ENCODE measurements at regions not wholly inside any gene's neighbourhood (a gene's known extent, or its start where the extent isn't known, plus 50 kb on each side); places are given as distances from the start of the nearest gene placed in this dataset.

- Histone ChIP-seq H3K27me3 (ENCODE audit: insufficient read depth, low read length) (no peaks in the 10 kb centered on the region), H3K79me2 (ENCODE audit: control insufficient read depth, insufficient read depth, low read length, unreplicated experiment) (no peaks in the 10 kb centered on the region), H3K4me3 (ENCODE audit: low read depth, low read length) (no peak overlapping the region), H3K27ac (ENCODE audit: low read depth, low read length) (no peak overlapping the region), H2AFZ (ENCODE audit: low read length, unreplicated experiment) (no peak overlapping the region), H3K36me3 (ENCODE audit: insufficient read depth, low read length) (no peaks in the 10 kb centered on the region), H3K4me1 (ENCODE audit: control insufficient read depth, insufficient read depth, low read length, unreplicated experiment) (no peaks in the 10 kb centered on the region)
Measured at GRCh38 chr11:37710031-37710430, 1112.0 kb upstream of the RAG2 start.

- Histone ChIP-seq H2AFZ (ENCODE audit: low read length, unreplicated experiment) (no peak overlapping the region), H3K4me1 (ENCODE audit: control insufficient read depth, insufficient read depth, low read length, unreplicated experiment) (no peaks in the 10 kb centered on the region), H3K27me3 (ENCODE audit: insufficient read depth, low read length) (no peaks in the 10 kb centered on the region), H3K36me3 (ENCODE audit: insufficient read depth, low read length) (no peaks in the 10 kb centered on the region), H3K79me2 (ENCODE audit: control insufficient read depth, insufficient read depth, low read length, unreplicated experiment) (no peaks in the 10 kb centered on the region), H3K4me3 (ENCODE audit: low read depth, low read length) (no peak overlapping the region), H3K27ac (ENCODE audit: low read depth, low read length) (no peak overlapping the region)
Measured at GRCh38 chr11:37704791-37705190, 1106.8 kb upstream of the RAG2 start.

GRCh38 chr11:37699644-37700043, 1101.6 kb upstream of the RAG2 start:
- no peak overlapping the region for H3K27ac ChIP-seq (ENCODE audit: low read depth, low read length)
- no peaks in the 10 kb centered on the region for H3K4me1 ChIP-seq (ENCODE audit: control insufficient read depth, insufficient read depth, low read length, unreplicated experiment)
- H3K79me2 ChIP-seq (ENCODE audit: control insufficient read depth, insufficient read depth, low read length, unreplicated experiment), result no peaks in the 10 kb centered on the region
- H2AFZ ChIP-seq (ENCODE audit: low read length, unreplicated experiment), result no peak overlapping the region
- no peak overlapping the region for H3K4me3 ChIP-seq (ENCODE audit: low read depth, low read length)
- H3K36me3 ChIP-seq (ENCODE audit: insufficient read depth, low read length), result no peaks in the 10 kb centered on the region
- H3K27me3 ChIP-seq (ENCODE audit: insufficient read depth, low read length), result no peaks in the 10 kb centered on the region

- no peak overlapping the region for H3K4me3 ChIP-seq (ENCODE audit: low read depth, low read length)
- H2AFZ ChIP-seq (ENCODE audit: low read length, unreplicated experiment), result no peak overlapping the region
- no peaks in the 10 kb centered on the region for H3K36me3 ChIP-seq (ENCODE audit: insufficient read depth, low read length)
- H3K27ac ChIP-seq (ENCODE audit: low read depth, low read length), result no peak overlapping the region
- H3K79me2 ChIP-seq (ENCODE audit: control insufficient read depth, insufficient read depth, low read length, unreplicated experiment), result no peaks in the 10 kb centered on the region
- no peaks in the 10 kb centered on the region for H3K27me3 ChIP-seq (ENCODE audit: insufficient read depth, low read length)
- H3K4me1 ChIP-seq (ENCODE audit: control insufficient read depth, insufficient read depth, low read length, unreplicated experiment), result no peaks in the 10 kb centered on the region
Measured at GRCh38 chr11:37695283-37695682, 1097.2 kb upstream of the RAG2 start.

GRCh38 chr11:37689951-37690350, 1091.9 kb upstream of the RAG2 start:
- Histone ChIP-seq H3K36me3 (ENCODE audit: insufficient read depth, low read length) (no peaks in the 10 kb centered on the region), H3K79me2 (ENCODE audit: control insufficient read depth, insufficient read depth, low read length, unreplicated experiment) (no peaks in the 10 kb centered on the region), H2AFZ (ENCODE audit: low read length, unreplicated experiment) (no peak overlapping the region), H3K27me3 (ENCODE audit: insufficient read depth, low read length) (no peaks in the 10 kb centered on the region), H3K27ac (ENCODE audit: low read depth, low read length) (no peak overlapping the region), H3K4me1 (ENCODE audit: control insufficient read depth, insufficient read depth, low read length, unreplicated experiment) (peaks cover 3% of the 10 kb centered on the region), H3K4me3 (ENCODE audit: low read depth, low read length) (no peak overlapping the region)

GRCh38 chr11:37688456-37688855, 1090.4 kb upstream of the RAG2 start:
- Histone ChIP-seq H3K36me3 (ENCODE audit: insufficient read depth, low read length) (no peaks in the 10 kb centered on the region), H2AFZ (ENCODE audit: low read length, unreplicated experiment) (no peak overlapping the region), H3K4me3 (ENCODE audit: low read depth, low read length) (no peak overlapping the region), H3K79me2 (ENCODE audit: control insufficient read depth, insufficient read depth, low read length, unreplicated experiment) (no peaks in the 10 kb centered on the region), H3K27me3 (ENCODE audit: insufficient read depth, low read length) (no peaks in the 10 kb centered on the region), H3K27ac (ENCODE audit: low read depth, low read length) (no peak overlapping the region), H3K4me1 (ENCODE audit: control insufficient read depth, insufficient read depth, low read length, unreplicated experiment) (peaks cover 3% of the 10 kb centered on the region)

- Histone ChIP-seq H3K4me1 (ENCODE audit: control insufficient read depth, insufficient read depth, low read length, unreplicated experiment) (peaks cover 3% of the 10 kb centered on the region), H3K27ac (ENCODE audit: low read depth, low read length) (no peak overlapping the region), H3K79me2 (ENCODE audit: control insufficient read depth, insufficient read depth, low read length, unreplicated experiment) (no peaks in the 10 kb centered on the region), H3K4me3 (ENCODE audit: low read depth, low read length) (no peak overlapping the region), H3K27me3 (ENCODE audit: insufficient read depth, low read length) (no peaks in the 10 kb centered on the region), H2AFZ (ENCODE audit: low read length, unreplicated experiment) (no peak overlapping the region), H3K36me3 (ENCODE audit: insufficient read depth, low read length) (no peaks in the 10 kb centered on the region)
Measured at GRCh38 chr11:37687130-37687529, 1089.1 kb upstream of the RAG2 start.

- Histone ChIP-seq H3K27ac (ENCODE audit: low read depth, low read length) (no peak overlapping the region), H3K4me1 (ENCODE audit: control insufficient read depth, insufficient read depth, low read length, unreplicated experiment) (no peaks in the 10 kb centered on the region), H2AFZ (ENCODE audit: low read length, unreplicated experiment) (no peak overlapping the region)
Measured at GRCh38 chr11:37671321-37671720, 1073.3 kb upstream of the RAG2 start.

GRCh38 chr11:37666960-37667359, 1068.9 kb upstream of the RAG2 start:
- Histone ChIP-seq H3K79me2 (ENCODE audit: control insufficient read depth, insufficient read depth, low read length, unreplicated experiment) (no peaks in the 10 kb centered on the region), H3K27me3 (ENCODE audit: insufficient read depth, low read length) (no peaks in the 10 kb centered on the region), H3K36me3 (ENCODE audit: insufficient read depth, low read length) (no peaks in the 10 kb centered on the region), H3K4me1 (ENCODE audit: control insufficient read depth, insufficient read depth, low read length, unreplicated experiment) (no peaks in the 10 kb centered on the region), H3K4me3 (ENCODE audit: low read depth, low read length) (no peak overlapping the region), H3K27ac (ENCODE audit: low read depth, low read length) (no peak overlapping the region), H2AFZ (ENCODE audit: low read length, unreplicated experiment) (no peak overlapping the region)

More at GRCh38 chr11:37671321-37671720, 1073.3 kb upstream of the RAG2 start:
- Histone ChIP-seq H3K27me3 (ENCODE audit: insufficient read depth, low read length) (no peaks in the 10 kb centered on the region), H3K36me3 (ENCODE audit: insufficient read depth, low read length) (no peaks in the 10 kb centered on the region), H3K79me2 (ENCODE audit: control insufficient read depth, insufficient read depth, low read length, unreplicated experiment) (no peaks in the 10 kb centered on the region), H3K4me3 (ENCODE audit: low read depth, low read length) (no peak overlapping the region)

GRCh38 chr11:37657645-37658044, 1059.6 kb upstream of the RAG2 start:
- no peaks in the 10 kb centered on the region for H3K27me3 ChIP-seq (ENCODE audit: insufficient read depth, low read length)
- no peaks in the 10 kb centered on the region for H3K4me1 ChIP-seq (ENCODE audit: control insufficient read depth, insufficient read depth, low read length, unreplicated experiment)
- H3K79me2 ChIP-seq (ENCODE audit: control insufficient read depth, insufficient read depth, low read length, unreplicated experiment), result no peaks in the 10 kb centered on the region
- H3K27ac ChIP-seq (ENCODE audit: low read depth, low read length), result no peak overlapping the region
- no peaks in the 10 kb centered on the region for H3K36me3 ChIP-seq (ENCODE audit: insufficient read depth, low read length)
- no peak overlapping the region for H3K4me3 ChIP-seq (ENCODE audit: low read depth, low read length)
- H2AFZ ChIP-seq (ENCODE audit: low read length, unreplicated experiment), result no peak overlapping the region

- H2AFZ ChIP-seq (ENCODE audit: low read length, unreplicated experiment), result no peak overlapping the region
- no peaks in the 10 kb centered on the region for H3K79me2 ChIP-seq (ENCODE audit: control insufficient read depth, insufficient read depth, low read length, unreplicated experiment)
- H3K4me3 ChIP-seq (ENCODE audit: low read depth, low read length), result no peak overlapping the region
- no peaks in the 10 kb centered on the region for H3K36me3 ChIP-seq (ENCODE audit: insufficient read depth, low read length)
- no peaks in the 10 kb centered on the region for H3K27me3 ChIP-seq (ENCODE audit: insufficient read depth, low read length)
- H3K27ac ChIP-seq (ENCODE audit: low read depth, low read length), result no peak overlapping the region
- H3K4me1 ChIP-seq (ENCODE audit: control insufficient read depth, insufficient read depth, low read length, unreplicated experiment), result no peaks in the 10 kb centered on the region
Measured at GRCh38 chr11:37647767-37648166, 1049.7 kb upstream of the RAG2 start.
